HG02798 (cell line): ENCODE measurements at regions not wholly inside any gene's neighbourhood (a gene's known extent, or its start where the extent isn't known, plus 50 kb on each side); places are given as distances from the start of the nearest gene placed in this dataset.
"Not testable (repeated sequence)": the region's sequence is repeated elsewhere in the genome, so short reads cannot be mapped to it uniquely, and the experiment has no call there.

ENCODE experiments used
- ATAC-seq: cut with Tn5 transposase; IDR thresholded peaks from one replicate; pipeline ENCODE4 v1.9.1; 2021; ENCODE audit warnings: mild to moderate bottlenecking; ENCODE audit not compliant: unreplicated experiment, poor library complexity

- no peak for ATAC-seq
Observed at GRCh38 chr21:15300131-15300530, 235.3 kb upstream of the NRIP1 start.

- no peak for ATAC-seq
Observed at GRCh38 chr21:15301014-15301413, 236.2 kb upstream of the NRIP1 start.

GRCh38 chr21:15301736-15302135 is 236.9 kb upstream of the NRIP1 start:
- ATAC-seq, result no peak

GRCh38 chr21:15306271-15306670 is 241.5 kb upstream of the NRIP1 start:
- no peak for ATAC-seq

DNA sequence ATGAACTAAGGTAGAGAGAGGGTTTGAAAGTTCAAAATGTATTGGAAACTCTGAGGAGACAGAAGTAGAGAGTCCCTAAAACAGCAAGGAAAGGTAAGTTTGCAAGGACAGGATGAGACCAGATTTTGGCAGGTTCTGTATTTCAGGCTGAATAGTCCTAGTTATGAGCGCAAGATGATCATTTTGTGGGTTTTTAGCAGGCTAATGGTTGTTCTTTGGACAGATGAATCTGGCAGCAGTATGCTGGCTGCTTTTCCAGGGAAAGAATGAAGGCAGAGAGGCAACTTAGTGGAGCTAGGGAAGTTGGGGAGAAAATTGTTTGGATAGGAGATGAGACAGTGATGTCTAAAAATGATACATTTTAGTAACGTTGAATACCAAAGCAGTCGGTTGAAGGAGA is 243.5 kb upstream of the NRIP1 start:
- no peak for ATAC-seq

DNA sequence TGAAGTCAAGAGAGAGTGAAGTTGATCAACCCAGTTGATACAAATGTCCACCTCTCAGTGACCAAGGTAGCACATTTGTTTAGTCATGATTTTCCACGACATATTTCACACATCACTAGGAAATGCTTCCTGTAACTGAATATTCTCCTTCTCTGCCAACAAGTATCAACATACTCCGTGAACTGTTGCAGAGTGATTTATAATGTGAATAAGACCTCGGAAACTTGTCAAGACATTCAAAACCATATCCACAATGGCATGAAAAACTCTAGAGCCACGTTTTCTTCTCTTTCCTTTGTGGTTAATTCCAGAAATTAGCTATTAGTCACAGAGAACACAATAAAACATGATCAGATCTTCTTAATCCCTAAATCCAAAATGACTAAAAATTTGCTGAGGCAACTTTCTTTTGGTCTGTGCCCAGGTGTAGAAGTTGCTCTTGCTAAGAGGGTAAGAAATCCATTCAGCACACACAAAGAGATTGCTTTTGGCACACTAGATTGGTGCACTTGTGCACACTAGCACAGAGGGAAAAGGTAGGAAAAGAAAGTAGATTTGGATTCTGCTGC is 244.3 kb upstream of the NRIP1 start:
- ATAC-seq, result no peak

GRCh38 chr21:15309721-15310120 is 244.9 kb upstream of the NRIP1 start:
- no peak for ATAC-seq

- ATAC-seq, result no peak
Observed at GRCh38 chr21:15311510-15311909, 246.7 kb upstream of the NRIP1 start.

GRCh38 chr21:15317034-15317433 is 252.2 kb upstream of the NRIP1 start:
- ATAC-seq, result not testable (repeated sequence)

DNA sequence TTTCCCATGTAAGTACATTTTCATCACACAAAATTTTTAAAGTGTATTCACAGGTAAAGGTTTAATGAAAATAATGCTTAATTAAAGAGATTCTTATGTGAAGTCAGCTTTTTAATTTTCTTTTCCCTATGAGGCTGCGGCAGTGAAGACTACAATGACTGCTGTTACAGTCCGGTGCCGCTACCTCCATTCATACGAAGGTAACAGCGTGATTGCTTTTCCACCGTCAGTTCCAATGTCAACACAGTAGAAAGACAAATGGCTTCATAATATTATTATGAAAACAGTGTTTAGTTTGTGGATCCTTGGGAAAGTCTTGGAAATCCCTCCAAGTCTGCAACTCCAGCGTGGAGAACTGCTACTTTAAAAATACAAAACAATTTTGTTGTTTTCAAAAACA is 254.9 kb upstream of the NRIP1 start:
- no peak for ATAC-seq

GRCh38 chr21:15324542-15324941 is 259.7 kb upstream of the NRIP1 start:
- ATAC-seq, result no peak

DNA sequence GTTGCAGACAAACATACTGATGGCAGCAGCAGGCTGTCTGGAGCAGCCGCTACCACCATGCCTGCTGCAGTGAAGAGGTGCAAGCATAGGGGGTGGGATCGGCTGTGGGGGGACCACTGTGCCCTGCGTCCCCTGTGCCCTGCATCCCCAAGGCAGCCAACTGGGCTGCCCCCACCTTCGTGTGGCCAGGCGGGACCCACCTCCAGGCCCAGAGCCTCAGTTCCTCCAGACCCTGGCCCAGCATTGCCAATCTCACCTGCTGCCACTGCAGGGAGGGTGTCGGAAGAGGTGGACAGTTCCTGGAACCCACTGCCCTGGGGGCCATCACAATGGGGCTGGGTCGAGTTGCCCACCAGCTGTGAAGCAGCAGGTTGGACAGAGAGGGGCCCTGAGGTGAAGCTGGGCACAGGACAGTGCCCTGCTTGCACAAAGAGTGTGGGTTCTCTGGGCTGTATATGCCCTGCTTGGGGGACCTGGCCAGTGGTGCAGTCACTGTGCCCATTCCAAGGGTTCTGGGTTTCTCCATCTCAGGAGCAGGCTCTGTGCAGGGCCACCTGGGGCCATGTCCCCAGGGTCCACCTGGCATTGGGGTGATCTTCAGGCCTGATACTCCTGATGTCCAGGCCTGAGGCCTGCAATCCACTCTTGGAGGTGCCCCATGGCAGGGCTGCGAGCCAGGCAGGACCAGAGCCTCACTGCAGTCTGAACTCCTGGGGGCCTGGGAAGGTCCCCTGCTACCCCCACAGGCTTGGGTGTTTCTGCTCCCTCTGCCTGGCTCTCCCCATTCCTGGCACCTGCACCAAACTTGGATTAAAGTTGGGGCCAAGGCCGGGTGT is 261.4 kb upstream of the NRIP1 start:
- ATAC-seq, result no peak

- ATAC-seq, result no peak
Observed at GRCh38 chr21:15327637-15328265, 263.0 kb upstream of the NRIP1 start.

DNA sequence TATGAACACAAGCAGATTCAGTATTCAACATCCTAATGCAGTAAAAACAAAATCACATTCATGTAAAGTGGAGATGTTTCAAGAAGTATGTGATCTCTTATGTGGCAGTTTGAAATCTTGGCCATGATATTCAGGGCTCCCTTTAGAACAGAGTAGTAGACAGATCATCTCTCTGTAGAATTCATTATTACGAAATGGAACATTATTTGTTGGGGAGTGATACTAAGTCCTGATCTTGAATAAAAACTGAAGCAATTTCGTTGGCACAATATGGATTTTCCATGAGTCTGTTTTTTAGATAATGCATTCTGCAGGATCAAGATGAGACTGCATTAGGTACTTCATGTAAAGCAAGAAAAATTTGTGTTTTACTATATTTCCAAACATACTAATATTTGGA is 264.4 kb upstream of the NRIP1 start:
- no peak for ATAC-seq

DNA sequence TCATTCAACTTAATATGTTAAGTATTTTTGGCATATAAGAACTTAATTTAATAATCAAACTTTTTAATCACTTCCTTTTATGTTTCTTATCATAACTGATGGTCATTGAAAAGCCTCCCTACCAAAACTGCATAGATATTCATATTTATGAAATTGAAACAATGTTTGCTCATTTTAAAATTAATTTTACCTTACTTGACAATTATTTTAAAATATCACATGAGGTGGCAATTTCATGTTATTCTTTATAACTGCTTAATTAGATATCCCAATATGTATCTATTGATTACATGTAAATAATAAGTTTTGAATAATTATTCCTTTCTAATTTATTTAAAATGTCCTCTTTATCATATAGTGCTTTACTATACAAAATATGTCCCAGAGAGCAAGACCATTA is 266.1 kb upstream of the NRIP1 start:
- no peak for ATAC-seq

DNA sequence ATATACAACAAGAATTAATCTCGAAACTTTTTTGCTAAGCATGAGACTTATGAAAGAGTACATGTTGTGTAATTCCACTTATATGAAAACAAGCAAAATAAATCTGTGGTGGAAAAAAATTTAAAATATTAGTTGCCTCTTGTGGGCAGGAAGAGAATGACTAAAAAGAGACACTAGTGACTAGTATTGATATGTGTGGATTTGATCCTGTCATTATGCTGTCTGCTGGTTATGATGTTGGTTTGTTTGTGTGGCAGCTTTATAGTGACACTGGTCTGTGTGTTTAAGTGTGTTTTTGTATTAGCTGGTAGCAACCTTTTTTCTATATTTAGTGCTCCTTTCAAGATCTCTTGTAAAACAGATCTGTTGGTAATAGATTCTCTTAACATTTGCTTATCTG is 267.8 kb upstream of the NRIP1 start:
- no peak for ATAC-seq

- ATAC-seq, result no peak
Observed at GRCh38 chr21:15333136-15333710, 268.4 kb upstream of the NRIP1 start.

- ATAC-seq, result no peak
Observed at GRCh38 chr21:15333951-15334350, 269.2 kb upstream of the NRIP1 start.

GRCh38 chr21:15343066-15343465 is 278.3 kb upstream of the NRIP1 start:
- no peak for ATAC-seq

- no peak for ATAC-seq
Observed at GRCh38 chr21:15352009-15352408, 287.2 kb upstream of the NRIP1 start.

DNA sequence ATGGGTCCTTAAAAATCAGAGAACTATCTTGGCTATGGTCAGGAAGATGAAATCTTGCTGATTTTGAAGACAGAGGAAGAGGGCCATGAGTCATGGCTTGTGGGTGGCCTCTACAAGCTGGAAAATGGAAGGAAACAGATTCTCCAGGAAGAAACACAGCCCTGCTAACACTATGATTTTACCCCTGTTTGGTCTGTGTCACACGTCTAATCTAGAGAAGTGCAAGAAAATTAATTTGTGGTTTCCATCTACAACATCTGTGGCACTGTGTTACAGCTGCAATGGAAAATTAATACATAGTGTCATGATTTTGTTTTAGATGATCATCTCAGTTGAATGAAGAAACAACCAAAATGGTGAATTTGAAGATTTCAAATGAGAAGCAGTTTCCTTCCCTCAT is 288.7 kb upstream of the NRIP1 start:
- no peak for ATAC-seq
